ENCODE measurements at regions not wholly inside any gene's neighbourhood (a gene's known extent, or its start where the extent isn't known, plus 50 kb on each side); places are given as distances from the start of the nearest gene placed in this dataset.

GRCh38 chr15:87212041-87212440 lies 1044.5 kb downstream of the NTRK3 start:
- TF ChIP-seq CTCF (conservative IDR thresholded peaks at IDR 0.05) (no peak), ZFX (IDR thresholded peaks at IDR 0.05) (no peak)
- no peak overlapping the region for H3K27ac ChIP-seq

GRCh38 chr15:87211547-87211946 lies 1045.0 kb downstream of the NTRK3 start:
- H3K27ac ChIP-seq, result no peak overlapping the region
- TF ChIP-seq ZFX (IDR thresholded peaks at IDR 0.05), result no peak
- no peak for TF ChIP-seq CTCF (conservative IDR thresholded peaks at IDR 0.05)

- TF ChIP-seq ZFX (IDR thresholded peaks at IDR 0.05) (no peak), CTCF (conservative IDR thresholded peaks at IDR 0.05) (no peak)
- no peak overlapping the region for H3K27ac ChIP-seq
Measured at GRCh38 chr15:87209891-87210689, 1046.4 kb downstream of the NTRK3 start.

- TF ChIP-seq ZFX (IDR thresholded peaks at IDR 0.05) (no peak), CTCF (conservative IDR thresholded peaks at IDR 0.05) (no peak)
- H3K27ac ChIP-seq, result no peak overlapping the region
Measured at GRCh38 chr15:87207990-87208580, 1048.5 kb downstream of the NTRK3 start.

GRCh38 chr15:87207251-87207650 lies 1049.3 kb downstream of the NTRK3 start:
- TF ChIP-seq ZFX (IDR thresholded peaks at IDR 0.05) (no peak), CTCF (conservative IDR thresholded peaks at IDR 0.05) (no peak)
- H3K27ac ChIP-seq, result no peak overlapping the region

- TF ChIP-seq ZFX (IDR thresholded peaks at IDR 0.05) (no peak), CTCF (conservative IDR thresholded peaks at IDR 0.05) (no peak)
- no peak overlapping the region for H3K27ac ChIP-seq
Measured at GRCh38 chr15:87201986-87202385, 1054.6 kb downstream of the NTRK3 start.

- TF ChIP-seq ZFX (IDR thresholded peaks at IDR 0.05), result no peak
- no peak for TF ChIP-seq CTCF (conservative IDR thresholded peaks at IDR 0.05)
Measured at GRCh38 chr15:87200149-87200548, 1056.4 kb downstream of the NTRK3 start.

More at GRCh38 chr15:87200149-87200548, 1056.4 kb downstream of the NTRK3 start:
- no peak overlapping the region for H3K27ac ChIP-seq

Measured in C4-2B (cell line).